DOHH2 (cell line): ENCODE measurements at regions not wholly inside any gene's neighbourhood (a gene's known extent, or its start where the extent isn't known, plus 50 kb on each side); places are given as distances from the start of the nearest gene placed in this dataset.

Experiments
- H3F3A ChIP-seq: fragments of 200-600 bp; sonication (generic), shearing (Covaris generic); 2 replicates; pipeline ENCODE4 v1.6.0; 2016; ENCODE audit warnings: antibody characterized with exemption, mild to moderate bottlenecking; ENCODE audit not compliant: control insufficient read depth, insufficient read depth
- H3K27ac ChIP-seq: fragments of 200-600 bp; sonication (generic); 2 replicates; pipeline ENCODE4 v1.5.1; 2014; ENCODE audit warnings: low read depth, mild to moderate bottlenecking, low read length, moderate library complexity
- H3K27me3 ChIP-seq: fragments of 200-600 bp; sonication (generic); 2 replicates; pipeline ENCODE4 v1.6.1; 2014; ENCODE audit warnings: mild to moderate bottlenecking, low read length, mixed read lengths; ENCODE audit not compliant: control insufficient read depth
- H3K36me3 ChIP-seq: fragments of 200-600 bp; sonication (generic); 2 replicates; pipeline ENCODE4 v1.6.1; 2014; ENCODE audit warnings: mild to moderate bottlenecking, low read length, moderate library complexity, mixed read lengths; ENCODE audit not compliant: control insufficient read depth
- H3K4me1 ChIP-seq: fragments of 200-600 bp; sonication (generic); 2 replicates; pipeline ENCODE4 v1.6.1; 2014; ENCODE audit warnings: mild to moderate bottlenecking, low read length, mixed read lengths; ENCODE audit not compliant: control insufficient read depth
- H3K4me2 ChIP-seq: fragments of 200-600 bp; sonication (generic); 2 replicates; pipeline ENCODE4 v1.6.0; 2014; ENCODE audit warnings: mild to moderate bottlenecking, low read length, moderate library complexity
- H3K4me3 ChIP-seq: fragments of 200-600 bp; sonication (generic); 2 replicates; pipeline ENCODE4 v1.5.1; 2014; ENCODE audit warnings: mild to moderate bottlenecking, low read length, mixed read lengths
- H3K79me2 ChIP-seq: fragments of 200-600 bp; sonication (generic); 2 replicates; pipeline ENCODE4 v1.6.1; 2014; ENCODE audit warnings: mild to moderate bottlenecking, low read length, mixed read lengths; ENCODE audit not compliant: control insufficient read depth
- H3K9me2 ChIP-seq: fragments of 200-600 bp; sonication (generic); replicated peaks from 2 replicates; pipeline ENCODE4 v1.6.1; 2014; ENCODE audit warnings: mild to moderate bottlenecking, low read length, mixed read lengths; ENCODE audit not compliant: control insufficient read depth
- H3K9me3 ChIP-seq: fragments of 200-600 bp; sonication (generic); 2 replicates; pipeline ENCODE4 v1.6.1; 2014; ENCODE audit warnings: antibody characterized with exemption, low read length, mixed read lengths; ENCODE audit not compliant: control insufficient read depth, insufficient read depth
- H4K20me1 ChIP-seq: fragments of 200-600 bp; sonication (generic); 2 replicates; pipeline ENCODE4 v1.6.0; 2014; ENCODE audit warnings: low read depth, mild to moderate bottlenecking, antibody characterized with exemption, low read length, moderate library complexity; ENCODE audit not compliant: control insufficient read depth, insufficient read depth
- CTCF ChIP-seq: fragments of 200-600 bp; sonication (generic); IDR thresholded peaks from one replicate; pipeline ENCODE4 v1.5.1; 2014; ENCODE audit warnings: antibody characterized with exemption, mild to moderate bottlenecking, low read depth, low read length; ENCODE audit not compliant: poor library complexity, severe bottlenecking
- EZH2phosphoT487 ChIP-seq: fragments of 200-600 bp; sonication (generic); IDR thresholded peaks from 2 replicates; pipeline ENCODE4 v1.6.1; 2017; ENCODE audit warnings: borderline replicate concordance, mild to moderate bottlenecking, antibody characterized with exemption, low read length, moderate library complexity, mixed read lengths

- H3K4me1 ChIP-seq, result no peaks in the 10 kb centered on the region
- no peaks in the 10 kb centered on the region for H3K9me3 ChIP-seq
- H3F3A ChIP-seq, result no peaks in the 10 kb centered on the region
- H3K79me2 ChIP-seq, result no peaks in the 10 kb centered on the region
- no peak overlapping the region for H3K4me3 ChIP-seq
- H3K27ac ChIP-seq, result no peak overlapping the region
- TF ChIP-seq EZH2phosphoT487 (no peak), CTCF (no peak)
- H3K4me2 ChIP-seq, result no peak overlapping the region
- no peaks in the 10 kb centered on the region for H4K20me1 ChIP-seq
- H3K36me3 ChIP-seq, result no peaks in the 10 kb centered on the region
- H3K27me3 ChIP-seq, result no peaks in the 10 kb centered on the region
- H3K9me2 ChIP-seq, result no peaks in the 10 kb centered on the region
Measured at GRCh38 chr1:88098881-88099280, 585.2 kb upstream of the PKN2 start.

GRCh38 chr1:88101041-88101440, 583.0 kb upstream of the PKN2 start:
- H3K27me3 ChIP-seq, result no peaks in the 10 kb centered on the region
- no peak overlapping the region for H3K27ac ChIP-seq
- H4K20me1 ChIP-seq, result no peaks in the 10 kb centered on the region
- H3K79me2 ChIP-seq, result no peaks in the 10 kb centered on the region
- no peaks in the 10 kb centered on the region for H3K36me3 ChIP-seq
- no peaks in the 10 kb centered on the region for H3K9me3 ChIP-seq
- no peaks in the 10 kb centered on the region for H3K4me1 ChIP-seq
- H3K4me3 ChIP-seq, result no peak overlapping the region
- H3F3A ChIP-seq, result no peaks in the 10 kb centered on the region
- H3K4me2 ChIP-seq, result no peak overlapping the region
- TF ChIP-seq EZH2phosphoT487, result no peak
- TF ChIP-seq CTCF, result no peak
- H3K9me2 ChIP-seq, result no peaks in the 10 kb centered on the region

GRCh38 chr1:88104236-88104635, 579.8 kb upstream of the PKN2 start:
- Histone ChIP-seq H3K27me3 (peaks cover 3% of the 10 kb centered on the region; the same call in 1 of the 2 replicates), H3K27ac (no peak overlapping the region), H3K4me3 (no peak overlapping the region), H3F3A (no peaks in the 10 kb centered on the region), H4K20me1 (no peaks in the 10 kb centered on the region), H3K4me1 (no peaks in the 10 kb centered on the region), H3K4me2 (no peak overlapping the region), H3K9me3 (no peaks in the 10 kb centered on the region), H3K79me2 (no peaks in the 10 kb centered on the region), H3K36me3 (no peaks in the 10 kb centered on the region), H3K9me2 (no peaks in the 10 kb centered on the region)
- TF ChIP-seq CTCF (no peak), EZH2phosphoT487 (no peak)

- Histone ChIP-seq H3K36me3 (no peaks in the 10 kb centered on the region), H3K9me2 (no peaks in the 10 kb centered on the region), H3K27me3 (peaks cover 3% of the 10 kb centered on the region; the same call in 1 of the 2 replicates), H4K20me1 (no peaks in the 10 kb centered on the region), H3F3A (no peaks in the 10 kb centered on the region), H3K9me3 (no peaks in the 10 kb centered on the region), H3K4me1 (no peaks in the 10 kb centered on the region), H3K4me3 (no peak overlapping the region), H3K4me2 (no peak overlapping the region), H3K27ac (no peak overlapping the region), H3K79me2 (no peaks in the 10 kb centered on the region)
- TF ChIP-seq CTCF, result no peak
- no peak for TF ChIP-seq EZH2phosphoT487
Measured at GRCh38 chr1:88104886-88105285, 579.2 kb upstream of the PKN2 start.
